Neural progenitor cell (in vitro differentiated cells): ENCODE measurements at regions not wholly inside any gene's neighbourhood (a gene's known extent, or its start where the extent isn't known, plus 50 kb on each side); places are given as distances from the start of the nearest gene placed in this dataset.

Source experiments
- DNase-seq: peaks from one replicate; pipeline ENCODE4 v3.0.0-alpha.2; 2016; ENCODE audit warnings: low spot score
- H2AFZ ChIP-seq: fragments of 200-600 bp; sonication (generic); replicated peaks from 2 replicates; pipeline ENCODE4 v1.6.1; 2016; ENCODE audit warnings: antibody characterized with exemption
- H3F3A ChIP-seq: fragments of 200-600 bp; sonication (generic); 2 replicates; pipeline ENCODE4 v1.6.1; 2016; ENCODE audit warnings: antibody characterized with exemption, low read depth
- H3K27ac ChIP-seq: fragments of 200-600 bp; sonication (generic); 2 replicates; pipeline ENCODE4 v1.5.1; 2016; ENCODE audit warnings: mild to moderate bottlenecking
- H3K27me3 ChIP-seq: fragments of 200-600 bp; sonication (generic); 2 replicates; pipeline ENCODE4 v1.6.1; 2016; ENCODE audit warnings: mild to moderate bottlenecking, moderate library complexity
- H3K36me3 ChIP-seq: fragments of 200-600 bp; sonication (generic); 2 replicates; pipeline ENCODE4 v1.5.1; 2016
- H3K4me1 ChIP-seq: fragments of 200-600 bp; sonication (generic); 2 replicates; pipeline ENCODE4 v1.6.1; 2016; ENCODE audit warnings: mixed run types
- H3K4me2 ChIP-seq: fragments of 200-600 bp; sonication (generic); 2 replicates; pipeline ENCODE4 v1.6.1; 2016
- H3K4me3 ChIP-seq: fragments of 200-600 bp; sonication (generic); 2 replicates; pipeline ENCODE4 v1.5.1; 2016
- H3K79me2 ChIP-seq: fragments of 200-600 bp; sonication (generic); 2 replicates; pipeline ENCODE4 v1.6.1; 2016; ENCODE audit warnings: low read depth
- H3K9ac ChIP-seq: fragments of 200-600 bp; sonication (generic); 2 replicates; pipeline ENCODE4 v1.6.1; 2016
- H3K9me3 ChIP-seq: fragments of 200-600 bp; sonication (generic); 2 replicates; pipeline ENCODE4 v1.5.1; 2016; ENCODE audit warnings: low read depth
- H4K20me1 ChIP-seq: fragments of 200-600 bp; sonication (generic); 2 replicates; pipeline ENCODE4 v1.6.1; 2016; ENCODE audit warnings: low read depth
- H3K27ac Mint-ChIP-seq: 3 replicates; pipeline ENCODE4 v1.8.0; 2021; ENCODE audit warnings: mixed read lengths
- H3K27me3 Mint-ChIP-seq: 2 replicates; pipeline ENCODE4 v1.8.0; 2022; ENCODE audit warnings: low read depth, mild to moderate bottlenecking, inconsistent platforms, moderate library complexity, mixed read lengths; ENCODE audit not compliant: insufficient read depth
- H3K36me3 Mint-ChIP-seq: 3 replicates; pipeline ENCODE4 v1.8.0; 2021; ENCODE audit warnings: mixed read lengths
- H3K4me1 Mint-ChIP-seq: 3 replicates; pipeline ENCODE4 v1.8.0; 2021; ENCODE audit warnings: mixed read lengths
- H3K4me3 Mint-ChIP-seq: 3 replicates; pipeline ENCODE4 v1.8.0; 2021; ENCODE audit warnings: mild to moderate bottlenecking, moderate library complexity, mixed read lengths
- H3K9me3 Mint-ChIP-seq: 3 replicates; pipeline ENCODE4 v1.8.0; 2020; ENCODE audit warnings: mixed read lengths
- EZH2 ChIP-seq: fragments of 200-600 bp; sonication (generic); IDR thresholded peaks from 2 replicates; pipeline ENCODE4 v1.6.1; 2017; ENCODE audit warnings: antibody characterized with exemption, mild to moderate bottlenecking, moderate library complexity
- EZH2phosphoT487 ChIP-seq: fragments of 200-600 bp; sonication (generic); IDR thresholded peaks from 2 replicates; pipeline ENCODE4 v1.6.1; 2017; ENCODE audit warnings: antibody characterized with exemption
- TF ChIP-seq, protein P1 (sequence below): fragments of 200-600 bp; sonication (generic); IDR thresholded peaks from 2 replicates; pipeline ENCODE4 v1.5.1; 2017; ENCODE audit warnings: antibody characterized with exemption, mild to moderate bottlenecking

- no peak for DNase-seq
- TF ChIP-seq EZH2phosphoT487 (no peak), EZH2 (no peak)
- TF ChIP-seq, protein P1, sequence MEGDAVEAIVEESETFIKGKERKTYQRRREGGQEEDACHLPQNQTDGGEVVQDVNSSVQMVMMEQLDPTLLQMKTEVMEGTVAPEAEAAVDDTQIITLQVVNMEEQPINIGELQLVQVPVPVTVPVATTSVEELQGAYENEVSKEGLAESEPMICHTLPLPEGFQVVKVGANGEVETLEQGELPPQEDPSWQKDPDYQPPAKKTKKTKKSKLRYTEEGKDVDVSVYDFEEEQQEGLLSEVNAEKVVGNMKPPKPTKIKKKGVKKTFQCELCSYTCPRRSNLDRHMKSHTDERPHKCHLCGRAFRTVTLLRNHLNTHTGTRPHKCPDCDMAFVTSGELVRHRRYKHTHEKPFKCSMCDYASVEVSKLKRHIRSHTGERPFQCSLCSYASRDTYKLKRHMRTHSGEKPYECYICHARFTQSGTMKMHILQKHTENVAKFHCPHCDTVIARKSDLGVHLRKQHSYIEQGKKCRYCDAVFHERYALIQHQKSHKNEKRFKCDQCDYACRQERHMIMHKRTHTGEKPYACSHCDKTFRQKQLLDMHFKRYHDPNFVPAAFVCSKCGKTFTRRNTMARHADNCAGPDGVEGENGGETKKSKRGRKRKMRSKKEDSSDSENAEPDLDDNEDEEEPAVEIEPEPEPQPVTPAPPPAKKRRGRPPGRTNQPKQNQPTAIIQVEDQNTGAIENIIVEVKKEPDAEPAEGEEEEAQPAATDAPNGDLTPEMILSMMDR, result no peak
- H3K79me2 ChIP-seq, result no peaks in the 10 kb centered on the region
- H3K36me3 ChIP-seq, result no peaks in the 10 kb centered on the region
- no peak overlapping the region for H3K4me3 ChIP-seq
- no peaks in the 10 kb centered on the region for H3K4me1 Mint-ChIP-seq
- no peaks in the 10 kb centered on the region for H3K9me3 Mint-ChIP-seq
- no peak overlapping the region for H3K27ac ChIP-seq
- H3K27me3 Mint-ChIP-seq, result no peaks in the 10 kb centered on the region
- H2AFZ ChIP-seq, result no peak overlapping the region
- no peak overlapping the region for H3K4me3 Mint-ChIP-seq
- H3K36me3 Mint-ChIP-seq, result no peaks in the 10 kb centered on the region
- H3K9ac ChIP-seq, result no peak overlapping the region
- no peaks in the 10 kb centered on the region for H3K9me3 ChIP-seq
- H3F3A ChIP-seq, result no peaks in the 10 kb centered on the region
- no peak overlapping the region for H3K4me2 ChIP-seq
- H3K27ac Mint-ChIP-seq, result no peak overlapping the region
- no peaks in the 10 kb centered on the region for H4K20me1 ChIP-seq
- H3K4me1 ChIP-seq, result no peaks in the 10 kb centered on the region
- no peaks in the 10 kb centered on the region for H3K27me3 ChIP-seq
These were observed 97.5 kb upstream of the KCNJ3 start for GRCh38 chr2:154600927-154601494.

- no peaks in the 10 kb centered on the region for H3K4me1 Mint-ChIP-seq
- no peaks in the 10 kb centered on the region for H3K27me3 ChIP-seq
These were observed 94.8 kb upstream of the KCNJ3 start for GRCh38 chr2:154603682-154604081.

DNA sequence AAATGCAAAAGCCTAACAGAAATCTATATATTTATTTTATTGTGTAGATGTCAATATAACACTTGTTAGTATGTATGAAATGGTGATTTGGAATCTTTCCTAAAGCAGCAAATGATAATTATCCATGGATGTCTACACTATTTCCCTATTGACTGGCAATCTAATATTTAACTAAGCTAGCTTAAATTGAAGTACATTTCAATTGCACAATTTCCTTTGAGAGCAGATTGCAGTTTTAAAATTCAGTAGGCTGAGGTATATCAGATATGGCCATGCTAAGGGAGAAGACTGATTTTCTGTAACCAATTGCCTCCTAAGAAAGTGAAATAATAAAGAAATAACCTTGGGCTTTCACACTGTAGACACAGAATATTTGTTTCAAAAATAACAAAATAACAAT lies 90.1 kb upstream of the KCNJ3 start:
- H3K9me3 Mint-ChIP-seq, result no peaks in the 10 kb centered on the region
- no peak overlapping the region for H2AFZ ChIP-seq
- H3K4me1 Mint-ChIP-seq, result no peaks in the 10 kb centered on the region
- TF ChIP-seq, protein P1, result no peak
- no peak for TF ChIP-seq EZH2
- no peak for TF ChIP-seq EZH2phosphoT487
- H3K79me2 ChIP-seq, result no peaks in the 10 kb centered on the region
- no peaks in the 10 kb centered on the region for H3K27me3 ChIP-seq
- H3K36me3 Mint-ChIP-seq, result no peaks in the 10 kb centered on the region
- DNase-seq, result no peak
- H4K20me1 ChIP-seq, result no peaks in the 10 kb centered on the region
- H3K4me1 ChIP-seq, result no peaks in the 10 kb centered on the region
- H3K36me3 ChIP-seq, result no peaks in the 10 kb centered on the region
- no peaks in the 10 kb centered on the region for H3K27me3 Mint-ChIP-seq
- no peak overlapping the region for H3K27ac Mint-ChIP-seq
- no peak overlapping the region for H3K9ac ChIP-seq
- H3K27ac ChIP-seq, result no peak overlapping the region
- H3K4me3 ChIP-seq, result no peak overlapping the region
- no peak overlapping the region for H3K4me2 ChIP-seq
- H3K4me3 Mint-ChIP-seq, result no peak overlapping the region
- H3K9me3 ChIP-seq, result no peaks in the 10 kb centered on the region
- H3F3A ChIP-seq, result no peaks in the 10 kb centered on the region

More at GRCh38 chr2:154603682-154604081, 94.8 kb upstream of the KCNJ3 start:
- no peak for DNase-seq
- TF ChIP-seq EZH2phosphoT487 (no peak), EZH2 (no peak)
- TF ChIP-seq, protein P1, result no peak
- Histone ChIP-seq H3K79me2 (no peaks in the 10 kb centered on the region), H3K9me3 (no peaks in the 10 kb centered on the region), H3F3A (no peaks in the 10 kb centered on the region), H2AFZ (no peak overlapping the region), H3K9ac (no peak overlapping the region), H3K4me3 (no peak overlapping the region), H3K27ac (no peak overlapping the region), H3K4me2 (no peak overlapping the region), H3K36me3 (no peaks in the 10 kb centered on the region), H3K4me1 (no peaks in the 10 kb centered on the region), H4K20me1 (no peaks in the 10 kb centered on the region)
- no peak overlapping the region for H3K4me3 Mint-ChIP-seq
- no peaks in the 10 kb centered on the region for H3K27me3 Mint-ChIP-seq
- H3K9me3 Mint-ChIP-seq, result no peaks in the 10 kb centered on the region
- H3K27ac Mint-ChIP-seq, result no peak overlapping the region
- no peaks in the 10 kb centered on the region for H3K36me3 Mint-ChIP-seq
